GM23338 (cell line): ENCODE measurements at regions not wholly inside any gene's neighbourhood (a gene's known extent, or its start where the extent isn't known, plus 50 kb on each side); places are given as distances from the start of the nearest gene placed in this dataset.
A peak's percentile ranks its signal among the peaks of the same experiment; 100 is the strongest.

Experiments
- ATAC-seq: fragments of 200-7000 bp; cut with Tn5 transposase; 3 replicates; pipeline ENCODE4 v1.9.1; 2020
- DNase-seq: peaks from one replicate; pipeline ENCODE4 v3.0.0-alpha.2; 2015; ENCODE audit warnings: low spot score
- H2AFZ ChIP-seq: fragments of 200-600 bp; sonication (generic); 2 replicates; pipeline ENCODE4 v1.8.0; 2016; ENCODE audit warnings: antibody characterized with exemption, mild to moderate bottlenecking, moderate library complexity
- H3F3A ChIP-seq: fragments of 200-600 bp; sonication (generic); replicated peaks from 2 replicates; pipeline ENCODE4 v1.8.0; 2017; ENCODE audit warnings: antibody characterized with exemption, mixed run types, low read depth
- H3K27ac ChIP-seq: fragments of 200-600 bp; sonication (generic); 2 replicates; pipeline ENCODE4 v1.6.1; 2016; ENCODE audit warnings: low read depth
- H3K27me3 ChIP-seq: fragments of 200-600 bp; sonication (generic); 2 replicates; pipeline ENCODE4 v1.8.0; 2016; ENCODE audit warnings: mild to moderate bottlenecking, mixed run types, moderate library complexity; ENCODE audit not compliant: insufficient read depth
- H3K36me3 ChIP-seq: fragments of 200-600 bp; sonication (generic); 2 replicates; pipeline ENCODE4 v1.8.0; 2016; ENCODE audit warnings: mild to moderate bottlenecking; ENCODE audit not compliant: insufficient read depth
- H3K4me1 ChIP-seq: fragments of 200-600 bp; sonication (generic); 2 replicates; pipeline ENCODE4 v1.8.0; 2016; ENCODE audit warnings: mild to moderate bottlenecking, moderate library complexity; ENCODE audit not compliant: insufficient read depth
- H3K4me2 ChIP-seq: fragments of 200-600 bp; sonication (generic); 2 replicates; pipeline ENCODE4 v1.7.1; 2017; ENCODE audit warnings: mixed run types
- H3K4me3 ChIP-seq: fragments of 200-600 bp; sonication (generic); 2 replicates; pipeline ENCODE4 v1.6.1; 2016; ENCODE audit warnings: mixed run types
- H3K79me2 ChIP-seq: fragments of 200-600 bp; sonication (generic); replicated peaks from 2 replicates; pipeline ENCODE4 v1.8.0; 2017; ENCODE audit warnings: mild to moderate bottlenecking; ENCODE audit not compliant: insufficient read depth
- H3K9me2 ChIP-seq: fragments of 200-600 bp; sonication (generic); 2 replicates; pipeline ENCODE4 v1.8.0; 2017; ENCODE audit not compliant: insufficient read depth
- H4K20me1 ChIP-seq: fragments of 200-600 bp; sonication (generic); replicated peaks from 2 replicates; pipeline ENCODE4 v1.8.0; 2017; ENCODE audit warnings: mild to moderate bottlenecking; ENCODE audit not compliant: insufficient read depth
- H3K27ac Mint-ChIP-seq: 2 replicates; pipeline ENCODE4 v1.8.0; 2020; ENCODE audit warnings: inconsistent platforms, mild to moderate bottlenecking, moderate library complexity, mixed read lengths
- H3K27me3 Mint-ChIP-seq: 3 replicates; pipeline ENCODE4 v1.8.0; 2022; ENCODE audit warnings: low read depth, mild to moderate bottlenecking, moderate library complexity, mixed read lengths, inconsistent platforms; ENCODE audit not compliant: insufficient read depth, poor library complexity
- H3K36me3 Mint-ChIP-seq: 3 replicates; pipeline ENCODE4 v1.8.0; 2021; ENCODE audit warnings: low read depth, mild to moderate bottlenecking, inconsistent platforms, moderate library complexity, mixed read lengths
- H3K4me1 Mint-ChIP-seq: 3 replicates; pipeline ENCODE4 v1.8.0; 2020; ENCODE audit warnings: mild to moderate bottlenecking, inconsistent platforms, mixed read lengths
- H3K4me3 Mint-ChIP-seq: 3 replicates; pipeline ENCODE4 v1.8.0; 2021; ENCODE audit warnings: moderate library complexity, mild to moderate bottlenecking, inconsistent platforms, mixed read lengths
- H3K9me3 Mint-ChIP-seq: 3 replicates; pipeline ENCODE4 v1.8.0; 2020; ENCODE audit warnings: moderate library complexity, mild to moderate bottlenecking, inconsistent platforms, mixed read lengths
- JUNB ChIP-seq: IDR thresholded peaks from one replicate; pipeline ENCODE4 v1.6.1; 2016; ENCODE audit warnings: antibody characterized with exemption; ENCODE audit not compliant: unreplicated experiment
- NANOG ChIP-seq: IDR thresholded peaks from 2 replicates; pipeline ENCODE4 v1.6.1; 2016; ENCODE audit warnings: antibody characterized with exemption, borderline replicate concordance
- REST ChIP-seq: IDR thresholded peaks from one replicate; pipeline ENCODE4 v1.6.1; 2018; ENCODE audit warnings: antibody characterized with exemption; ENCODE audit not compliant: unreplicated experiment
- STAT1 ChIP-seq: IDR thresholded peaks from one replicate; pipeline ENCODE4 v1.6.1; 2016; ENCODE audit warnings: antibody characterized with exemption; ENCODE audit not compliant: unreplicated experiment
- ZNF462 ChIP-seq: fragments of 250-450 bp; sonication (Bioruptor Pico); IDR thresholded peaks from 2 replicates; pipeline ENCODE4 v1.5.0; 2020; ENCODE audit warnings: mild to moderate bottlenecking, moderate library complexity

- no peaks in the 10 kb centered on the region for H3K36me3 Mint-ChIP-seq
- Histone ChIP-seq H4K20me1 (no peaks in the 10 kb centered on the region), H3K27me3 (no peaks in the 10 kb centered on the region), H3K79me2 (no peaks in the 10 kb centered on the region), H3K4me2 (no peak overlapping the region), H3K36me3 (no peaks in the 10 kb centered on the region), H3K27ac (no peak overlapping the region), H3K9me2 (peaks cover 6% of the 10 kb centered on the region; the same call in 1 of the 2 replicates), H3K4me1 (no peaks in the 10 kb centered on the region), H2AFZ (0 out of 2 replicates have a peak overlapping the region, but pooled peaks have one; percentile 18), H3K4me3 (no peak overlapping the region), H3F3A (no peaks in the 10 kb centered on the region)
- no peak for TF ChIP-seq STAT1
- no peak for TF ChIP-seq REST
- no peak for TF ChIP-seq ZNF462 (CRISPR knock-in tag)
- TF ChIP-seq NANOG: no peak
- TF ChIP-seq JUNB: no peak
- DNase-seq (no peak), ATAC-seq (no peak)
- no peak overlapping the region for H3K4me3 Mint-ChIP-seq
- H3K4me1 Mint-ChIP-seq: no peaks in the 10 kb centered on the region; the same call in 2 of the 3 replicates
- H3K9me3 Mint-ChIP-seq: no peaks in the 10 kb centered on the region
- H3K27me3 Mint-ChIP-seq: peaks cover 2% of the 10 kb centered on the region
- no peak overlapping the region for H3K27ac Mint-ChIP-seq
These were observed 325.5 kb downstream of the CWC27 start for GRCh38 chr5:65094279-65094678.
